SK-N-SH (cell line): ENCODE measurements at regions not wholly inside any gene's neighbourhood (a gene's known extent, or its start where the extent isn't known, plus 50 kb on each side); places are given as distances from the start of the nearest gene placed in this dataset.

Source experiments
- GABPA ChIP-seq: IDR thresholded peaks from 2 replicates; pipeline ENCODE4 v1.4.0; 2012; ENCODE audit warnings: low read depth, mild to moderate bottlenecking
- MXI1 ChIP-seq: IDR thresholded peaks from 2 replicates; pipeline ENCODE4 v1.6.1; 2012; ENCODE audit warnings: mild to moderate bottlenecking, low read depth, low read length, improper control_type of control experiment
- POLR2AphosphoS5 ChIP-seq: IDR thresholded peaks from 2 replicates; pipeline ENCODE4 v1.6.1; 2012; ENCODE audit warnings: low read depth, low read length
- TEAD4 ChIP-seq: IDR thresholded peaks from 2 replicates; pipeline ENCODE4 v1.4.0; 2012; ENCODE audit warnings: mild to moderate bottlenecking, borderline replicate concordance; ENCODE audit not compliant: insufficient read depth
- TF ChIP-seq, protein P1 (sequence below): fragments of 200-600 bp; sonication (generic); IDR thresholded peaks from 2 replicates; pipeline ENCODE4 v1.6.1; 2017; ENCODE audit warnings: antibody characterized with exemption, mild to moderate bottlenecking, moderate library complexity

DNA sequence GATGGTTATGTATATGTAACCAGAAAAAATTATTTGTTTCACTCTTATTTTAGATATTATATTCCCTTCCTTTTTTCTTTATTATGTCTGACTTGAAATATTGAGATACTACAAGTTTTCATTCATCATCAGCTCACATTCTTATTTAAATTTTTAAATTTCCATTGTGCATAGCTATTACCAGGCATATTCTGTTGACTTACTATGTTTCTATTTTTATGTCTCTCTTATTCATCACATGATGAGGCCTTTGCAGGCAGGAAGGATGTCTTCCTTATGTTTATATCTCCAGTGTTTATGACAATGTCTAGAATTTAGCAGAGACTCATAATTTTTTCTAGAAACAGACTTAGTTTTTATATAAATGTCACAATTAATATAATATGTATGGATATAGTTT is 221.9 kb upstream of the KCTD3 start:
- TF ChIP-seq TEAD4: no peak
- TF ChIP-seq, protein P1, sequence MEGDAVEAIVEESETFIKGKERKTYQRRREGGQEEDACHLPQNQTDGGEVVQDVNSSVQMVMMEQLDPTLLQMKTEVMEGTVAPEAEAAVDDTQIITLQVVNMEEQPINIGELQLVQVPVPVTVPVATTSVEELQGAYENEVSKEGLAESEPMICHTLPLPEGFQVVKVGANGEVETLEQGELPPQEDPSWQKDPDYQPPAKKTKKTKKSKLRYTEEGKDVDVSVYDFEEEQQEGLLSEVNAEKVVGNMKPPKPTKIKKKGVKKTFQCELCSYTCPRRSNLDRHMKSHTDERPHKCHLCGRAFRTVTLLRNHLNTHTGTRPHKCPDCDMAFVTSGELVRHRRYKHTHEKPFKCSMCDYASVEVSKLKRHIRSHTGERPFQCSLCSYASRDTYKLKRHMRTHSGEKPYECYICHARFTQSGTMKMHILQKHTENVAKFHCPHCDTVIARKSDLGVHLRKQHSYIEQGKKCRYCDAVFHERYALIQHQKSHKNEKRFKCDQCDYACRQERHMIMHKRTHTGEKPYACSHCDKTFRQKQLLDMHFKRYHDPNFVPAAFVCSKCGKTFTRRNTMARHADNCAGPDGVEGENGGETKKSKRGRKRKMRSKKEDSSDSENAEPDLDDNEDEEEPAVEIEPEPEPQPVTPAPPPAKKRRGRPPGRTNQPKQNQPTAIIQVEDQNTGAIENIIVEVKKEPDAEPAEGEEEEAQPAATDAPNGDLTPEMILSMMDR: no peak
- no peak for TF ChIP-seq POLR2AphosphoS5
- TF ChIP-seq MXI1: no peak
- TF ChIP-seq GABPA: no peak
